Skeletal muscle tissue (tissue), 3 donors: ENCODE measurements at regions not wholly inside any gene's neighbourhood (a gene's known extent, or its start where the extent isn't known, plus 50 kb on each side); places are given as distances from the start of the nearest gene placed in this dataset.
"Not testable (repeated sequence)": the region's sequence is repeated elsewhere in the genome, so short reads cannot be mapped to it uniquely, and the experiment has no call there.

Experiments used
- H3K27ac ChIP-seq: one replicate; pipeline ENCODE4 v1.7.0; 2013; ENCODE audit warnings: mild to moderate bottlenecking, low read depth, low read length, inconsistent platforms
- H3K27me3 ChIP-seq, 3 donors: one replicate each; pipeline ENCODE4 v1.7.0; 2013; ENCODE audit warnings: low read length in 3 of 3; ENCODE audit not compliant: control insufficient read depth in 3 of 3, insufficient read depth in 3 of 3
- H3K36me3 ChIP-seq, 3 donors: one replicate each; pipeline ENCODE4 v1.7.0; 2013; ENCODE audit warnings: low read length in 3 of 3; ENCODE audit not compliant: control insufficient read depth in 3 of 3, insufficient read depth in 3 of 3
- H3K4me1 ChIP-seq, 3 donors: one replicate each; pipeline ENCODE4 v1.7.0; 2013; ENCODE audit warnings: low read length in 3 of 3, mild to moderate bottlenecking in 3 of 3; ENCODE audit not compliant: control insufficient read depth in 3 of 3, insufficient read depth in 3 of 3
- H3K4me3 ChIP-seq, 3 donors: one replicate each; pipeline ENCODE4 v1.7.0; 2013; ENCODE audit warnings: low read length in 3 of 3
- H3K9ac ChIP-seq, 3 donors: one replicate each; pipeline ENCODE4 v1.7.0; 2013; ENCODE audit warnings: low read length in 3 of 3, mild to moderate bottlenecking in 3 of 3, moderate library complexity in 2 of 3, low read depth in 1 of 3
- H3K9me3 ChIP-seq, 3 donors: one replicate each; pipeline ENCODE4 v1.7.0; 2013; ENCODE audit warnings: low read length in 3 of 3; ENCODE audit not compliant: control insufficient read depth in 3 of 3
- donor health status: Osteomylitis.

- Histone ChIP-seq H3K36me3 (no peaks in the 10 kb centered on the region), H3K4me3 (no peak overlapping the region), H3K27me3 (no peaks in the 10 kb centered on the region), H3K27ac (no peak overlapping the region), H3K9me3 (no peaks in the 10 kb centered on the region), H3K9ac (no peak overlapping the region), H3K4me1 (no peaks in the 10 kb centered on the region)
Observed at GRCh38 chr14:35932136-35932535, 106.0 kb downstream of the BRMS1L start.

- H3K9me3 ChIP-seq = no peaks in the 10 kb centered on the region
- H3K4me3 ChIP-seq = no peak overlapping the region
- no peak overlapping the region for H3K27ac ChIP-seq
- no peaks in the 10 kb centered on the region for H3K4me1 ChIP-seq
- H3K27me3 ChIP-seq = no peaks in the 10 kb centered on the region
- H3K9ac ChIP-seq = no peak overlapping the region
- H3K36me3 ChIP-seq = no peaks in the 10 kb centered on the region
Observed at GRCh38 chr14:35931346-35931745, 105.2 kb downstream of the BRMS1L start.

GRCh38 chr14:35929186-35929585, 103.0 kb downstream of the BRMS1L start:
- no peak overlapping the region for H3K4me3 ChIP-seq
- H3K36me3 ChIP-seq = no peaks in the 10 kb centered on the region
- H3K4me1 ChIP-seq = no peaks in the 10 kb centered on the region
- no peaks in the 10 kb centered on the region for H3K9me3 ChIP-seq
- no peaks in the 10 kb centered on the region for H3K27me3 ChIP-seq
- H3K27ac ChIP-seq = no peak overlapping the region
- no peak overlapping the region for H3K9ac ChIP-seq

- H3K9me3 ChIP-seq = no peaks in the 10 kb centered on the region
- H3K4me1 ChIP-seq = no peaks in the 10 kb centered on the region
- no peak overlapping the region for H3K27ac ChIP-seq
- H3K36me3 ChIP-seq = no peaks in the 10 kb centered on the region
- H3K27me3 ChIP-seq = no peaks in the 10 kb centered on the region
- no peak overlapping the region for H3K9ac ChIP-seq
- H3K4me3 ChIP-seq = no peak overlapping the region
Observed at GRCh38 chr14:35927727-35928126, 101.6 kb downstream of the BRMS1L start.

- Histone ChIP-seq H3K4me3 (no peak overlapping the region), H3K9me3 (no peaks in the 10 kb centered on the region), H3K9ac (no peak overlapping the region), H3K27ac (no peak overlapping the region), H3K36me3 (no peaks in the 10 kb centered on the region), H3K4me1 (no peaks in the 10 kb centered on the region), H3K27me3 (no peaks in the 10 kb centered on the region)
Observed at GRCh38 chr14:35925319-35925718, 99.2 kb downstream of the BRMS1L start.

- H3K27me3 ChIP-seq, H3K4me1 ChIP-seq, H3K36me3 ChIP-seq, H3K4me3 ChIP-seq, H3K9me3 ChIP-seq, H3K9ac ChIP-seq, H3K27ac ChIP-seq: not testable (repeated sequence)
Observed at GRCh38 chr14:35922590-35922989, 96.5 kb downstream of the BRMS1L start.

- H3K9me3 ChIP-seq = no peaks in the 10 kb centered on the region
- H3K27me3 ChIP-seq = no peaks in the 10 kb centered on the region
- H3K9ac ChIP-seq = no peak overlapping the region
- no peak overlapping the region for H3K4me3 ChIP-seq
- no peaks in the 10 kb centered on the region for H3K4me1 ChIP-seq
- no peaks in the 10 kb centered on the region for H3K36me3 ChIP-seq
- no peak overlapping the region for H3K27ac ChIP-seq
Observed at GRCh38 chr14:35921745-35922144, 95.6 kb downstream of the BRMS1L start.
